H1 (cell line): ENCODE measurements at regions not wholly inside any gene's neighbourhood (a gene's known extent, or its start where the extent isn't known, plus 50 kb on each side); places are given as distances from the start of the nearest gene placed in this dataset.

Source experiments
- CTCF ChIA-PET: fragments of 300-600 bp; sonication (Branson Sonifier 250); formaldehyde crosslinking; loops from one replicate; lab custom pipeline; 2021; ENCODE audit not compliant: partially characterized antibody; lab: Charles Lee
- POLR2A ChIA-PET: fragments of 300-600 bp; sonication (Branson Sonifier 250); formaldehyde crosslinking; loops from one replicate; lab custom pipeline; 2021; ENCODE audit warnings: inconsistent platforms; ENCODE audit not compliant: partially characterized antibody; lab: Charles Lee
- DNase-seq, 2 experiments: peaks; one replicate each; pipeline versions ENCODE4 v3.0.0 to v3.0.0-alpha.2; 2010 to 2022; ENCODE audit warnings: low spot score in 2 of 2, low read depth in 1 of 2, mixed read lengths in 1 of 2
- FAIRE-seq: peaks from 2 replicates; lab custom pipeline; 2011; peaks lifted over from hg19 to GRCh38; lab: Jason Lieb, UNC
- H2AFZ ChIP-seq: 2 replicates; pipeline ENCODE4 v1.8.1; 2012; ENCODE audit warnings: low read length, inconsistent platforms
- H2AK5ac ChIP-seq: 2 replicates; pipeline ENCODE4 v1.6.1; 2013; ENCODE audit warnings: low read depth, low read length
- H2BK120ac ChIP-seq: replicated peaks from 2 replicates; pipeline ENCODE3; 2013; ENCODE audit warnings: low read depth, low read length, inconsistent platforms
- H2BK12ac ChIP-seq: 2 replicates; pipeline ENCODE4 v1.6.1; 2013; ENCODE audit warnings: low read depth, low read length
- H2BK15ac ChIP-seq: 2 replicates; pipeline ENCODE4 v1.6.1; 2013; ENCODE audit warnings: low read length
- H2BK20ac ChIP-seq: 2 replicates; pipeline ENCODE4 v1.6.1; 2013; ENCODE audit warnings: low read length
- H2BK5ac ChIP-seq: 2 replicates; pipeline ENCODE4 v1.6.1; 2013; ENCODE audit warnings: low read depth, low read length
- H3K14ac ChIP-seq: 2 replicates; pipeline ENCODE4 v1.6.1; 2013; ENCODE audit warnings: inconsistent platforms; ENCODE audit not compliant: insufficient read length
- H3K18ac ChIP-seq: 2 replicates; pipeline ENCODE4 v1.6.1; 2013; ENCODE audit warnings: low read length; ENCODE audit errors: extremely low read depth
- H3K23ac ChIP-seq: 2 replicates; pipeline ENCODE4 v1.6.1; 2013; ENCODE audit warnings: inconsistent platforms; ENCODE audit not compliant: insufficient read length
- H3K23me2 ChIP-seq: 2 replicates; pipeline ENCODE4 v1.6.1; 2013; ENCODE audit warnings: low read depth, low read length
- H3K27ac ChIP-seq: 2 replicates; pipeline ENCODE4 v1.6.1; 2011; ENCODE audit warnings: low read depth, low read length, inconsistent platforms
- H3K27me3 ChIP-seq, 4 experiments: replicated peaks in 1 of 4; 1 replicate in 1 of 4; 2 replicates in 3 of 4; pipeline versions ENCODE4 v1.6.1 to v1.8.1; 2011 to 2013; ENCODE audit warnings: low read length in 3 of 4, mild to moderate bottlenecking in 3 of 4, inconsistent platforms in 2 of 4, mixed read lengths in 2 of 4, moderate library complexity in 1 of 4; ENCODE audit not compliant: control insufficient read depth in 3 of 4, insufficient read depth in 3 of 4; ENCODE audit errors: extremely low read depth in 1 of 4
- H3K36me3 ChIP-seq, 4 experiments: 2 replicates each; pipeline versions ENCODE4 v1.6.1 to v1.8.1; 2011 to 2013; ENCODE audit warnings: mild to moderate bottlenecking in 4 of 4, low read length in 3 of 4, moderate library complexity in 2 of 4, control low read depth in 1 of 4, inconsistent platforms in 1 of 4; ENCODE audit not compliant: insufficient read depth in 4 of 4, control insufficient read depth in 2 of 4
- H3K4ac ChIP-seq: replicated peaks from 2 replicates; pipeline ENCODE3; 2013; ENCODE audit warnings: low read length, low read depth, mixed read lengths, inconsistent platforms; ENCODE audit not compliant: insufficient read length
- H3K4me1 ChIP-seq, 4 experiments: replicated peaks in 1 of 4; 1 replicate in 1 of 4; 2 replicates in 3 of 4; pipeline versions ENCODE4 v1.6.1 to v1.8.1; 2011 to 2013; ENCODE audit warnings: low read length in 3 of 4, inconsistent platforms in 2 of 4, mixed read lengths in 1 of 4; ENCODE audit not compliant: insufficient read depth in 4 of 4, control insufficient read depth in 3 of 4
- H3K4me2 ChIP-seq, 2 experiments: 2 replicates each; pipeline versions ENCODE4 v1.6.1 to v1.8.1; 2011 to 2013; ENCODE audit warnings: low read depth in 2 of 2, low read length in 2 of 2, control low read depth in 1 of 2, inconsistent platforms in 1 of 2, mild to moderate bottlenecking in 1 of 2; ENCODE audit not compliant: insufficient read depth in 1 of 2
- H3K4me3 ChIP-seq, 4 experiments: fragments of 200-600, 300-600 bp in 1 of 4; sonication (generic), shearing (Covaris generic), sonication (Bioruptor Twin) in 1 of 4; 2 replicates each; pipeline versions ENCODE4 v1.5.1 to v1.8.1; 2011 to 2016; ENCODE audit warnings: low read length in 4 of 4, low read depth in 3 of 4, control low read depth in 2 of 4, inconsistent platforms in 2 of 4, mild to moderate bottlenecking in 2 of 4, mixed read lengths in 1 of 4, moderate library complexity in 1 of 4; ENCODE audit not compliant: insufficient read depth in 2 of 4; ENCODE audit errors: extremely low read depth in 1 of 4
- H3K56ac ChIP-seq: replicated peaks from 2 replicates; pipeline ENCODE3; 2013; ENCODE audit warnings: low read depth, mild to moderate bottlenecking, mixed read lengths, low read length, inconsistent platforms; ENCODE audit not compliant: insufficient read length
- H3K79me1 ChIP-seq: 2 replicates; pipeline ENCODE4 v1.6.1; 2013; ENCODE audit warnings: low read depth, low read length, control low read depth
- H3K79me2 ChIP-seq, 2 experiments: 2 replicates each; pipeline versions ENCODE4 v1.6.1 to v1.8.1; 2012 to 2013; ENCODE audit warnings: low read length in 2 of 2, mild to moderate bottlenecking in 2 of 2, inconsistent platforms in 1 of 2; ENCODE audit not compliant: insufficient read depth in 2 of 2, control insufficient read depth in 1 of 2
- H3K9ac ChIP-seq, 4 experiments: replicated peaks in 1 of 4; 1 replicate in 1 of 4; 2 replicates in 3 of 4; pipeline versions ENCODE4 v1.6.1 to v1.8.1; 2011 to 2013; ENCODE audit warnings: low read depth in 3 of 4, low read length in 3 of 4, control low read depth in 2 of 4, mild to moderate bottlenecking in 2 of 4, moderate library complexity in 2 of 4, inconsistent platforms in 1 of 4; ENCODE audit errors: extremely low read depth in 1 of 4
- H3K9me3 ChIP-seq, 2 experiments: 2 replicates each; pipeline versions ENCODE4 v1.6.1 to v1.8.1; 2012 to 2013; ENCODE audit warnings: mild to moderate bottlenecking in 2 of 2, moderate library complexity in 2 of 2, control low read depth in 1 of 2, inconsistent platforms in 1 of 2, low read depth in 1 of 2, low read length in 1 of 2, mixed read lengths in 1 of 2; ENCODE audit not compliant: insufficient read depth in 2 of 2
- H4K20me1 ChIP-seq, 2 experiments: replicated peaks in 1 of 2; 2 replicates each; pipeline versions ENCODE3 to v1.8.1; 2011 to 2013; ENCODE audit warnings: inconsistent platforms in 2 of 2, low read length in 2 of 2, mild to moderate bottlenecking in 1 of 2; ENCODE audit not compliant: insufficient read depth in 2 of 2, control insufficient read depth in 1 of 2
- H4K5ac ChIP-seq: 2 replicates; pipeline ENCODE4 v1.6.1; 2013; ENCODE audit warnings: low read length, low read depth, mixed read lengths, inconsistent platforms; ENCODE audit not compliant: insufficient read length
- H4K8ac ChIP-seq: 2 replicates; pipeline ENCODE4 v1.8.0; 2013; ENCODE audit warnings: mild to moderate bottlenecking, moderate library complexity, low read length, inconsistent platforms; ENCODE audit not compliant: insufficient read depth; ENCODE audit errors: extremely low read depth
- H4K91ac ChIP-seq: replicated peaks from 2 replicates; pipeline ENCODE3; 2013; ENCODE audit warnings: low read length, mixed read lengths, inconsistent platforms; ENCODE audit not compliant: insufficient read length
- MAFK ChIP-seq: IDR thresholded peaks from 2 replicates; pipeline ENCODE4 v1.6.1; 2012; ENCODE audit warnings: low read depth, mild to moderate bottlenecking, improper control_type of control experiment, low read length
- MAX ChIP-seq: IDR thresholded peaks from 2 replicates; pipeline ENCODE4 v1.6.1; 2012; ENCODE audit warnings: inconsistent platforms
- POU5F1 ChIP-seq: IDR thresholded peaks from 2 replicates; pipeline ENCODE4 v1.6.1; 2011; ENCODE audit warnings: low read depth, mild to moderate bottlenecking, low read length, moderate library complexity
- SRF ChIP-seq: IDR thresholded peaks from 2 replicates; pipeline ENCODE4 v1.6.1; 2011; ENCODE audit warnings: mild to moderate bottlenecking, low read depth, low read length, moderate library complexity
- WGBS, 2 experiments: shearing (Covaris generic) in 1 of 2; methylation state at CpG; one replicate each; pipeline versions ENCODE4 v1.1.6 to v1.1.7; 2013 to 2015; ENCODE audit warnings: low lambda C conversion rate in 2 of 2, mixed read lengths in 2 of 2, inconsistent platforms in 1 of 2, low coverage in 1 of 2, missing lambda C conversion rate in 1 of 2; ENCODE audit not compliant: insufficient replicate concordance in 2 of 2, insufficient coverage in 1 of 2, insufficient read length in 1 of 2; ENCODE audit errors: extremely low coverage in 1 of 2, missing lambda C conversion rate in 1 of 2; 5-methylcytosine and 5-hydroxymethylcytosine counted together
- TF ChIP-seq, protein P1 (sequence below): IDR thresholded peaks from 2 replicates; pipeline ENCODE4 v1.6.1; 2012; ENCODE audit warnings: inconsistent platforms

DNA sequence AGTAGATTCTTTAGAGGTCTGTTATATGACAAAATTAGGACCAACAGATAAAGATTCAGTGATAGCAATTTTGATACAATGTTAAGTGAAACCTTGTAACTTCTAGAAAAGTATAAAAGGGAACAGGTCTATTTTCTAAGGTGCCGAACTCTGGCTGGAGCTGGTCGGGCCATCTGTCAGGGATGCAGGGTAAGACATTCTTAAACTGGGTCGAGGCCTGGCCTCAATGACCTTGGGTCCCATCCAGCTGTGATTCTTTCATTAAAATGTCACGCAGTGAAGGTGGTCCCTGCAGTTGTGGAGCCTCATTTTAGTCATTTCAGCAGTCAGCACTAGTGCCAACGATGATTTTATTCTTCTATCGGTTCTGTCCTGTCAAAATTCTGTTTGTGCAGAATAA lies 271.9 kb upstream of the SPRY2 start:
- H3K56ac ChIP-seq: no peak overlapping the region
- H4K91ac ChIP-seq: no peak overlapping the region
- no peak overlapping the region for H2BK15ac ChIP-seq
- no peak overlapping the region for H2AK5ac ChIP-seq
- H4K8ac ChIP-seq: no peak overlapping the region
- no peak overlapping the region for H3K9ac ChIP-seq
- no peak overlapping the region for H2AFZ ChIP-seq
- no peaks in the 10 kb centered on the region for H3K27me3 ChIP-seq
- no peak overlapping the region for H3K14ac ChIP-seq
- no peak overlapping the region; the same call in 1 of the 2 replicates for H3K18ac ChIP-seq
- no peaks in the 10 kb centered on the region for H4K20me1 ChIP-seq
- H2BK120ac ChIP-seq: no peak overlapping the region
- no peak overlapping the region for H3K23ac ChIP-seq
- no peak overlapping the region for H2BK5ac ChIP-seq
- WGBS, 2 experiments: 80% methylated on average over 6 of the region's 6 CpGs; no CpG with 5 or more reads in 1 of the 2 experiments
- no peak for FAIRE-seq
- no peak overlapping the region for H3K27ac ChIP-seq
- no peak for TF ChIP-seq SRF
- TF ChIP-seq POU5F1: no peak
- TF ChIP-seq MAFK: no peak
- TF ChIP-seq MAX: no peak
- TF ChIP-seq, protein P1, sequence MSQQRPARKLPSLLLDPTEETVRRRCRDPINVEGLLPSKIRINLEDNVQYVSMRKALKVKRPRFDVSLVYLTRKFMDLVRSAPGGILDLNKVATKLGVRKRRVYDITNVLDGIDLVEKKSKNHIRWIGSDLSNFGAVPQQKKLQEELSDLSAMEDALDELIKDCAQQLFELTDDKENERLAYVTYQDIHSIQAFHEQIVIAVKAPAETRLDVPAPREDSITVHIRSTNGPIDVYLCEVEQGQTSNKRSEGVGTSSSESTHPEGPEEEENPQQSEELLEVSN: no peak
- H3K79me1 ChIP-seq: no peaks in the 10 kb centered on the region
- DNase-seq: no peak
- H4K5ac ChIP-seq: no peak overlapping the region
- no peak overlapping the region for H3K4me2 ChIP-seq
- no peak overlapping the region for H3K4me3 ChIP-seq
- POLR2A ChIA-PET: interaction anchor here (0.5 kb wide), 1 partner anchor 77 kb away, joined by 3 read pairs; no protein-coding TSS in a partner anchor
- H3K4ac ChIP-seq: no peak overlapping the region
- no peaks in the 10 kb centered on the region; a peak in 1 of 7 replicates for H3K4me1 ChIP-seq
- H2BK20ac ChIP-seq: no peak overlapping the region
- H3K79me2 ChIP-seq: no peaks in the 10 kb centered on the region
- no peaks in the 10 kb centered on the region for H3K9me3 ChIP-seq
- no peaks in the 10 kb centered on the region for H3K36me3 ChIP-seq
- CTCF ChIA-PET: no interaction called here
- no peak overlapping the region for H2BK12ac ChIP-seq
- no peaks in the 10 kb centered on the region for H3K23me2 ChIP-seq
